ENCODE measurements at regions not wholly inside any gene's neighbourhood (a gene's known extent, or its start where the extent isn't known, plus 50 kb on each side); places are given as distances from the start of the nearest gene placed in this dataset.

DNA sequence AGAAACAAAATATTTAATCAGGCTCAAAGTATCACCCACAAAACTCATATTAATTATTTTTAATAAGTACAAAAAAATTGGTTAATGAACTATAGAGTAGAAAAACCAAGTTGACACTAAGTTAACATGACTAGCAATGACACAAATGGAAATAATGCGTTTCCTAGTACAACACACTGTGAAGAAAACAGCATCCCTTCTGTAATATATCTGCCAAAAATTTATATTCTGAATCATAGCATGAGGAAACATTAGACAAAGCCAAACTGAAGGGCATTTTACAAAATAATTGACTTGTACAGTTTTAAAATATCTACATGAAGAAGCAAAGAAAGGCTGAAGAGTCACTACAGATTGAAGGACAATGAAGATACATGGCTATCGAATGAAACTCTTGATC is 477.6 kb upstream of the INTU start (continued):
- TF ChIP-seq HOMEZ (CRISPR knock-in tag; IDR thresholded peaks at IDR 0.05; ENCODE audit: low read depth), result no peak
- no peak for TF ChIP-seq ZNF776 (CRISPR knock-in tag; IDR thresholded peaks at IDR 0.05)
- no peak for TF ChIP-seq ZMYM3 (CRISPR knock-in tag; IDR thresholded peaks at IDR 0.05)
- TF ChIP-seq, protein P1, sequence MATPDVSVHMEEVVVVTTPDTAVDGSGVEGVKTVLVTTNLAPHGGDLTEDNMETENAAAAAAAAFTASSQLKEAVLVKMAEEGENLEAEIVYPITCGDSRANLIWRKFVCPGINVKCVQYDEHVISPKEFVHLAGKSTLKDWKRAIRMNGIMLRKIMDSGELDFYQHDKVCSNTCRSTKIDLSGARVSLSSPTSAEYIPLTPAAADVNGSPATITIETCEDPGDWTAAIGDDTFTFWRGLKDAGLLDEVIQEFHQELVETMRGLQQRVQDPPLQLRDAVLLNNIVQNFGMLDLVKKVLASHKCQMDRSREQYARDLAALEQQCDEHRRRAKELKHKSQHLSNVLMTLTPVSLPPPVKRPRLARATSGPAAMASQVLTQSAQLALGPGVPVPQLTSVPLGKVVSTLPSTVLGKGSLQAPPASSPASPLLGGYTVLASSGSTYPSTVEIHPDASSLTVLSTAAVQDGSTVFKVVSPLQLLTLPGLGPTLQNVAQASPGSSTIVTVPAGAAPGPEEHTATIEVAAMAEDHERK (CRISPR knock-in tag; IDR thresholded peaks at IDR 0.05; ENCODE audit: low read depth), result no peak
- no peak for TF ChIP-seq CENPX (CRISPR knock-in tag; IDR thresholded peaks at IDR 0.05)
- TF ChIP-seq NRL (CRISPR knock-in tag; IDR thresholded peaks at IDR 0.05; ENCODE audit: borderline replicate concordance), result no peak
- no peak for TF ChIP-seq ZNF720 (CRISPR knock-in tag; IDR thresholded peaks at IDR 0.05)

DNA sequence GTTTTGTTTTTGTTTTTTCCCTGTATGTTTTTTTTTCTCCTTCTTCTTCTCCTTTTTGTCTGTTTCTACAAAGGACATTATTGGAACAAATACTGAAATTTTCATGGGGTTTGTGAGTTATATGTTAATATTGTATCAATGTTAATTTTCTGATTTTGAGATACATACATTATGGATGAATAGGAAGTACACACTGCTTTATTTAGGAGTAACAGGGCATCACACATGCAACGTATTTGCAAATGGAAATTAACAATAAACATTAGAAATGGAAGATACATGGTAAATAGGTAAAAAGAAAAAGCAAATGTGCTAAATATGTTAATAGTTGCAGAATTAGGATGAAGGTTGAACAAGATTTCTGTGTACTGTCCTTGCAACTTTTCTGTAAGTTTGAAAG is 477.2 kb upstream of the INTU start:
- 0% methylated on average over 1 of the region's 1 CpG for WGBS (ENCODE audit: low lambda C conversion rate)
- no peak overlapping the region for H3K4me2 ChIP-seq (ENCODE audit: low read depth, low read length)

More for the DNA sequence above, 477.2 kb upstream of the INTU start:
- H3K4me1 ChIP-seq (ENCODE audit: insufficient read depth, low read length), result no peaks in the 10 kb centered on the region
- no peak overlapping the region for H3K4me3 ChIP-seq (replicated peaks in 1 of 3; ENCODE audit: insufficient read depth in 1 of 3, low read depth in 2 of 3, low read length in 3 of 3)
- no peak for DNase-seq (ENCODE audit: low spot score)
- no peaks in the 10 kb centered on the region for H3K9me3 ChIP-seq (ENCODE audit: low read length)
- H3K36me3 ChIP-seq (replicated peaks in 1 of 2; ENCODE audit: control insufficient read depth in 1 of 2, insufficient read depth in 2 of 2, low read length in 2 of 2), result no peaks in the 10 kb centered on the region
- intact Hi-C loops (cut with micrococcal nuclease; ENCODE audit: unreplicated experiment) (no loop called here), in situ Hi-C loops (cut with HindIII; ENCODE audit: extremely low pct_ligation_motif_present, low pct_unique_long_range_greater_than_20kb) (no loop called here)
- no peaks in the 10 kb centered on the region for H3K79me2 ChIP-seq (ENCODE audit: insufficient read depth, low read length)
- H3K27ac ChIP-seq (ENCODE audit: extremely low read length, insufficient read depth, low read length), result no peak overlapping the region
- no peak for TF ChIP-seq SOX5 (CRISPR knock-in tag; IDR thresholded peaks at IDR 0.05; ENCODE audit: borderline replicate concordance)
- FAIRE-seq, result no peak
- H2AFZ ChIP-seq (ENCODE audit: low read length), result no peak overlapping the region
- no peak overlapping the region for H3K9ac ChIP-seq (ENCODE audit: insufficient read depth, low read depth, low read length)
- H3K27me3 ChIP-seq (ENCODE audit: control insufficient read depth in 1 of 2, insufficient read depth in 2 of 2, low read length in 2 of 2), result no peaks in the 10 kb centered on the region
- ChIA-PET CTCF (ENCODE audit: low intra/inter-chr PET ratio, low total read pairs) (no interaction called here), POLR2A (no interaction called here)
- ATAC-seq, result no peak
- BruUV-seq (replicated peaks), result no TSS peak
- H4K20me1 ChIP-seq (ENCODE audit: insufficient read depth, low read length), result no peaks in the 10 kb centered on the region
